ENCODE measurements at regions not wholly inside any gene's neighbourhood (a gene's known extent, or its start where the extent isn't known, plus 50 kb on each side); places are given as distances from the start of the nearest gene placed in this dataset.

GRCh38 chr6:150537491-150537890 is 62.2 kb upstream of the PLEKHG1 start:
- DNase-seq (ENCODE audit: low read depth, low spot score), result no peak

- no peak for DNase-seq (ENCODE audit: low read depth, low spot score)
Measured at GRCh38 chr6:150537893-150538292, 61.8 kb upstream of the PLEKHG1 start.

- no peak for DNase-seq (ENCODE audit: low read depth, low spot score)
Measured at GRCh38 chr6:150539111-150539510, 60.6 kb upstream of the PLEKHG1 start.

- no peak for DNase-seq (ENCODE audit: low read depth, low spot score)
Measured at GRCh38 chr6:150539568-150539967, 60.1 kb upstream of the PLEKHG1 start.

GRCh38 chr6:150541576-150541975 is 58.1 kb upstream of the PLEKHG1 start:
- DNase-seq (ENCODE audit: low read depth, low spot score), result no peak

- DNase-seq (ENCODE audit: low read depth, low spot score), result no peak
Measured at GRCh38 chr6:150543178-150543577, 56.5 kb upstream of the PLEKHG1 start.

- DNase-seq (ENCODE audit: low read depth, low spot score), result no peak
Measured at GRCh38 chr6:150544793-150545192, 54.9 kb upstream of the PLEKHG1 start.

- no peak for DNase-seq (ENCODE audit: low read depth, low spot score)
Measured at GRCh38 chr6:150546457-150546856, 53.2 kb upstream of the PLEKHG1 start.

GRCh38 chr6:150547502-150548222 is 52.0 kb upstream of the PLEKHG1 start:
- no peak for DNase-seq (ENCODE audit: low read depth, low spot score)

GRCh38 chr6:150548330-150548729 is 51.4 kb upstream of the PLEKHG1 start:
- DNase-seq (ENCODE audit: low read depth, low spot score), result no peak

- DNase-seq (ENCODE audit: low read depth, low spot score), result no peak
Measured at GRCh38 chr6:150549007-150549406, 50.7 kb upstream of the PLEKHG1 start.

GRCh38 chr6:150549674-150550101 is 50.0 kb upstream of the PLEKHG1 start:
- no peak for DNase-seq (ENCODE audit: low read depth, low spot score)
